Peyer's patch (tissue), 4 donors: ENCODE measurements at regions not wholly inside any gene's neighbourhood (a gene's known extent, or its start where the extent isn't known, plus 50 kb on each side); places are given as distances from the start of the nearest gene placed in this dataset.

Experiments used
- CTCF ChIP-seq, 6 experiments: fragments of 450-650 bp in 4 of 6; fragments of 200-600 bp in 2 of 6; sonication (generic) in 1 of 6; IDR thresholded peaks; one replicate each; pipeline ENCODE4 v1.5.1; 2017 to 2019; ENCODE audit warnings: antibody characterized with exemption in 6 of 6, mild to moderate bottlenecking in 3 of 6, moderate library complexity in 1 of 6
- POLR2A ChIP-seq, 2 donors: fragments of 450-650 bp; IDR thresholded peaks; one replicate each; pipeline ENCODE4 v1.5.1; 2017; ENCODE audit warnings: antibody characterized with exemption in 2 of 2, mild to moderate bottlenecking in 2 of 2, moderate library complexity in 2 of 2

- TF ChIP-seq CTCF (IDR thresholded peaks at IDR 0.05): no peak
- no peak for TF ChIP-seq POLR2A (IDR thresholded peaks at IDR 0.05)
These were observed 68.5 kb upstream of the GPR26 start for GRCh38 chr10:123597676-123598075.
